ENCODE measurements at regions not wholly inside any gene's neighbourhood (a gene's known extent, or its start where the extent isn't known, plus 50 kb on each side); places are given as distances from the start of the nearest gene placed in this dataset.

- no peak for DNase-seq (ENCODE audit: low spot score)
These were observed 181.5 kb downstream of the IRX2 start for GRCh38 chr5:2569774-2570542.

- no peak for DNase-seq (ENCODE audit: low spot score)
These were observed 182.3 kb downstream of the IRX2 start for GRCh38 chr5:2569176-2569575.

GRCh38 chr5:2566284-2566683 is 185.2 kb downstream of the IRX2 start:
- no peak for DNase-seq (ENCODE audit: low spot score)

GRCh38 chr5:2565147-2565546 is 186.3 kb downstream of the IRX2 start:
- DNase-seq (ENCODE audit: low spot score): no peak

GRCh38 chr5:2563046-2563445 is 188.4 kb downstream of the IRX2 start:
- DNase-seq (ENCODE audit: low spot score): no peak

- no peak for DNase-seq (ENCODE audit: low spot score)
These were observed 189.4 kb downstream of the IRX2 start for GRCh38 chr5:2562036-2562435.

GRCh38 chr5:2560435-2560834 is 191.0 kb downstream of the IRX2 start:
- DNase-seq (ENCODE audit: low spot score): no peak

GRCh38 chr5:2557435-2557834 is 194.0 kb downstream of the IRX2 start:
- DNase-seq (ENCODE audit: low spot score): no peak

GRCh38 chr5:2556375-2556966 is 195.0 kb downstream of the IRX2 start:
- DNase-seq (ENCODE audit: low spot score): no peak

- no peak for DNase-seq (ENCODE audit: low spot score)
These were observed 197.9 kb downstream of the IRX2 start for GRCh38 chr5:2553611-2554010.

- DNase-seq (ENCODE audit: low spot score): no peak
These were observed 201.0 kb downstream of the IRX2 start for GRCh38 chr5:2550509-2550908.

GRCh38 chr5:2549900-2550299 is 201.6 kb downstream of the IRX2 start:
- no peak for DNase-seq (ENCODE audit: low spot score)

- DNase-seq (ENCODE audit: low spot score): no peak
These were observed 202.1 kb downstream of the IRX2 start for GRCh38 chr5:2549354-2549753.

GRCh38 chr5:2546938-2547337 is 204.5 kb downstream of the IRX2 start:
- DNase-seq (ENCODE audit: low spot score): no peak

GRCh38 chr5:2544003-2544402 is 207.5 kb downstream of the IRX2 start:
- no peak for DNase-seq (ENCODE audit: low spot score)

- DNase-seq (ENCODE audit: low spot score): no peak
These were observed 208.7 kb downstream of the IRX2 start for GRCh38 chr5:2542821-2543220.

GRCh38 chr5:2542026-2542425 is 209.5 kb downstream of the IRX2 start:
- no peak for DNase-seq (ENCODE audit: low spot score)

GRCh38 chr5:2538169-2538568 is 213.3 kb downstream of the IRX2 start:
- DNase-seq (ENCODE audit: low spot score): no peak

GRCh38 chr5:2537378-2538145 is 213.9 kb downstream of the IRX2 start:
- peak; percentile 7 for DNase-seq (ENCODE audit: low spot score)

GRCh38 chr5:2536632-2537377 is 214.7 kb downstream of the IRX2 start:
- DNase-seq (ENCODE audit: low spot score): no peak

GRCh38 chr5:2534970-2535369 is 216.5 kb downstream of the IRX2 start:
- no peak for DNase-seq (ENCODE audit: low spot score)

- DNase-seq (ENCODE audit: low spot score): no peak
These were observed 217.2 kb downstream of the IRX2 start for GRCh38 chr5:2534251-2534650.

Measured in pons (tissue), 1 donor.